PC-3 (cell line): ENCODE measurements at regions not wholly inside any gene's neighbourhood (a gene's known extent, or its start where the extent isn't known, plus 50 kb on each side); places are given as distances from the start of the nearest gene placed in this dataset.

ENCODE experiments used
- EZH2 ChIP-seq: fragments of 300-600 bp; sonication (generic); IDR thresholded peaks from one replicate; pipeline ENCODE4 v1.6.1; 2017; ENCODE audit warnings: antibody characterized with exemption, mild to moderate bottlenecking, low read length; ENCODE audit not compliant: unreplicated experiment
- EZH2phosphoT487 ChIP-seq: fragments of 300-600 bp; sonication (generic); IDR thresholded peaks from 2 replicates; pipeline ENCODE4 v1.6.1; 2018; ENCODE audit warnings: mild to moderate bottlenecking, antibody characterized with exemption, low read length, borderline replicate concordance
- TF ChIP-seq, protein P1 (sequence below): fragments of 300-600 bp; sonication (generic); conservative IDR thresholded peaks from 2 replicates; pipeline ENCODE4 v1.5.1; 2017; ENCODE audit warnings: antibody characterized with exemption, low read depth, mild to moderate bottlenecking, low read length

GRCh38 chr1:244920911-244921761, 56.8 kb upstream of the HNRNPU start:
- TF ChIP-seq, protein P1, sequence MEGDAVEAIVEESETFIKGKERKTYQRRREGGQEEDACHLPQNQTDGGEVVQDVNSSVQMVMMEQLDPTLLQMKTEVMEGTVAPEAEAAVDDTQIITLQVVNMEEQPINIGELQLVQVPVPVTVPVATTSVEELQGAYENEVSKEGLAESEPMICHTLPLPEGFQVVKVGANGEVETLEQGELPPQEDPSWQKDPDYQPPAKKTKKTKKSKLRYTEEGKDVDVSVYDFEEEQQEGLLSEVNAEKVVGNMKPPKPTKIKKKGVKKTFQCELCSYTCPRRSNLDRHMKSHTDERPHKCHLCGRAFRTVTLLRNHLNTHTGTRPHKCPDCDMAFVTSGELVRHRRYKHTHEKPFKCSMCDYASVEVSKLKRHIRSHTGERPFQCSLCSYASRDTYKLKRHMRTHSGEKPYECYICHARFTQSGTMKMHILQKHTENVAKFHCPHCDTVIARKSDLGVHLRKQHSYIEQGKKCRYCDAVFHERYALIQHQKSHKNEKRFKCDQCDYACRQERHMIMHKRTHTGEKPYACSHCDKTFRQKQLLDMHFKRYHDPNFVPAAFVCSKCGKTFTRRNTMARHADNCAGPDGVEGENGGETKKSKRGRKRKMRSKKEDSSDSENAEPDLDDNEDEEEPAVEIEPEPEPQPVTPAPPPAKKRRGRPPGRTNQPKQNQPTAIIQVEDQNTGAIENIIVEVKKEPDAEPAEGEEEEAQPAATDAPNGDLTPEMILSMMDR, result no peak
- TF ChIP-seq EZH2 (no peak), EZH2phosphoT487 (no peak)
